M059J (cell line): ENCODE measurements at regions not wholly inside any gene's neighbourhood (a gene's known extent, or its start where the extent isn't known, plus 50 kb on each side); places are given as distances from the start of the nearest gene placed in this dataset.

ENCODE experiments used
- DNase-seq: peaks from one replicate; pipeline ENCODE4 v3.0.0-alpha.2; 2012; ENCODE audit warnings: low read depth

DNA sequence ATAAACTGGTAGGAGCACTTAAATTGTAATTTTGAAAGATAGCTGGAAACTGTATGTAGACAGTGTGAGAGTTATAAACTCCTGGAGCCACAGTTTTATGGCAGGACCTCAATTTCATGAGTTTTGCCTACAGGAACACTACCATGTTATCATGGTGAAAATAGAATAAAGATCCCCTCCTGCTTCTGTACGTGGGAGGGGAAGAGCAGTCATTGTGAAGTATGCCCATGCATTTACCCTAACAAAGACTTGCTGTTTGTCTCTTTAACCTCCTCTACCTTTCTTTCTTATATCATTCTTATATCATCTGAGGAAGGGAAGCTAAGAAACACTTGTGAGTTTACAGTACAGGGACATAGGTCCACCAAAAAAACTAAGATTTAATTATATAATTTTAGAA lies 327.0 kb downstream of the PCDH10 start:
- no peak for DNase-seq

DNA sequence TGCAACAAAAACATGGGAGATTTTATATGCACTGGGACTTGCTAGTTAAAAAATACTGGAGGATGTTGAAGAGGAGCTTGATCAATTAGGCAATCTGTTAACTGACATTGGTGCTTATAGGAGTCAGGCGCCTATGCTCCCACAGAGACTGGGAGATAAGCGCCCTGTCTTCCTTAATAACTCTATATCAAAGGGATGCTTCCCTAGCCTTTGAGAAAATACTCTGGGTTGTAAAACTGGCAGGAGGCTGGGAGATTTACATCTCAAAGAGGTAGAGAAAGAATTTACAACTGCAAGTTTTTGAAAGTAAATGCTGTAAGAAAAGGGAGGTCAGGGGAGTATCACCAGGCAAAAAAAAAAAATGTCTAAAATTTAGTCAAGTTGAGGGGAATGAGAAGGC lies 325.4 kb downstream of the PCDH10 start:
- no peak for DNase-seq

- DNase-seq: no peak
Measured at GRCh38 chr4:133472244-133472643, 323.1 kb downstream of the PCDH10 start.

DNA sequence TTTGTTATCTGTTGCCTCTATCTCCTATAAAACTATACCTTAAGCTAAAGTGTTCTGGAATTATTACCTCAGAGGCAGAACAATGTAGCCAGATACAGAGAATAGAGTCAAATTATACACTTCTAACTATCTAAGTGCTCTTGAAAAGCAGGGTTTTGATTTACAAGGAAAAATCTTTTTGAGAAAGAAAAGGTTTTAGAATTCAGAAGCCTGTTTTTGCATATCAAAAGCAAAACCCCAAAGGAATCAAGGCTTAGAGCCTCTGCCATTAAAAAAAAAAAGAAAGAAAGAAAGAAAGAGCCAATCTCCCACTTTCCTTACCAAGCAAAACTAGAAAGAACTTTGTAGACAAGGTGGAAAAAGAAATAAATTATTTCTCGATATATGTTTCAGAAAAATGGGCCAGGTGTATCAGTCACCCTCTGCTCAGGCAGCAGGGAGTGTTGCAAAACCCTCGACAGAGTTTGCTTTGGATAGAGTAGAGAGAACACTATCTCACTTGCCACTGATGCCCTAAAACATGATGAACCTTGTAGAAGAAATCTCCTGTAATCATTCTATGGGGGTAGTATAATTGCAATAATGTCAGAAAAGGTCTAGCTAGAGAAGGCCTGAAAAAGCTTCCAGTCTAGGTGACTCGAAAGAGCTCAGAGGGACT lies 318.3 kb downstream of the PCDH10 start:
- DNase-seq: no peak

DNA sequence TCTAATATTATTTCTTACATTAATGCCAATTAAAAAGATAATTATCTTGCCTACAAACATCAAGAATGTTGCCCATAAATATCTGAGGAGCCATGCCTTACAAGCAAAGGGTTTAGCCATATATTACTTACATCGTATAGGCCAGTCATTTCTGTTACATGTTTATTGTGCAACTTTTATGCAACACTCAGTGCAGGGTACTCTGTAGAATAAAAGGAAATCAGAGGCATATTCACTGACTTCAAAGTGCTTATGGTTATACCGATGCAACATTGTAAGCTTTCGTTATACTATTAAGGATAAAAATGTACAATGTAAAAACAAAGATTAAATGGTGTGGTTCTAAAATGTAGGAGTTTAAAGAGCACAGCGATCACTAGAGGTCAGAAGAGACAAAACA lies 315.9 kb downstream of the PCDH10 start:
- no peak for DNase-seq

DNA sequence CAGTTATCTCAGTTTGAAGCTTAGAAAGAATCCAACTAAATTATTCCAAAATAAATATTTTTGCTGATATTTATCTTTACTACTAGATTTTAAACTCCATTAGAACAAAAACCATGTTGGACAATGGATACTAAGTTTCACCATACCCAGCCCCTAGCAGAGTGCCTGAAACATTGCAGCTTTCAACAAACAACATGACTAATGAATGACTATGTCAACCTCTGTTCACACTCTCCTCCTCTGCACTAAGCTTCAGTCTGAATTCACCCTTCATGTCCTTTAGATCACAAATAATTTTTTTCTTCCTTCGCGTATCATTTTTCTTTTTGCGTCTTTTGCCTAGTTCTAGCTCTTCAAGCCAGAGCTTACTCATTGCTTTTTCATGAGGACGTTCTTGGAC lies 315.2 kb downstream of the PCDH10 start:
- peak; percentile 2 for DNase-seq

DNA sequence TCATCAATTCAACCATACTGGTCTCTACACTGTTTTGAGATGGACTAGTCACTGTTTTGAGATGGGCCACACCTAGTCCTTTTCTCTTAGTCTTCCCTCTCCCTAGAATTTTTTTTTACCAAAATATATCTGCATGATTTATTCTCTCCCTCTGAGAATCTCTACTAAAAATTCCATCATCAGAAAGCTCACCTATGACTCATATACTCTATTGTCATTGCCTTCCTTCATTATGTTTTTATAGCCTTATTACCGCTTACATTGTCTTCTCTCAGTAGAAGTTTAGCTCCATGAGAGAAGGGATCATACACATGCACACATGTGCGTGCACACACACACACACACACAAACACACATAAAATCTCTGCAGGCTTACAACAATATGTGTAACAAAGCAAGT lies 303.6 kb downstream of the PCDH10 start:
- DNase-seq: no peak

GRCh38 chr4:133450813-133451212 lies 301.7 kb downstream of the PCDH10 start:
- no peak for DNase-seq

GRCh38 chr4:133440404-133440803 lies 291.3 kb downstream of the PCDH10 start:
- DNase-seq: no peak

GRCh38 chr4:133439830-133440229 lies 290.7 kb downstream of the PCDH10 start:
- no peak for DNase-seq

GRCh38 chr4:133424605-133425004 lies 275.5 kb downstream of the PCDH10 start:
- no peak for DNase-seq

DNA sequence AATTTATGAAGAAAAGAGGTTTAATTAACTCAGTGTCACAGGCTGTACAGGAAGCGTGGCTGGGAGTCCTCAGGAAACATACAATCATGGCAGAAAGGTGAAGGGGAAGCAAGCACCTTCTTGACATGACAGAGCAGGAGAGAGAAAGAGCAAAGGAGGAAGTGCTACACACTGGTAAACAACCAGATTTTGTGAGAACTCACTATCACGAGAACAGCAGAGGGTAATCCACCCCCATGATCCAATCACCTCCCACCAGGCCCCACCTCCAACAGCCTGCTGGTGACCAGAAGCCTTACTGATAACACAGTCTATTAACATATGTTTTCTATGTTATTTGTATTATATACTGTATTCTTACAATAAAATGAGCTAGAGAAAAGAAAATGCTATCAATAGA lies 254.8 kb downstream of the PCDH10 start:
- no peak for DNase-seq

- DNase-seq: peak; percentile 22
Measured at GRCh38 chr4:133402616-133403015, 253.5 kb downstream of the PCDH10 start.

DNA sequence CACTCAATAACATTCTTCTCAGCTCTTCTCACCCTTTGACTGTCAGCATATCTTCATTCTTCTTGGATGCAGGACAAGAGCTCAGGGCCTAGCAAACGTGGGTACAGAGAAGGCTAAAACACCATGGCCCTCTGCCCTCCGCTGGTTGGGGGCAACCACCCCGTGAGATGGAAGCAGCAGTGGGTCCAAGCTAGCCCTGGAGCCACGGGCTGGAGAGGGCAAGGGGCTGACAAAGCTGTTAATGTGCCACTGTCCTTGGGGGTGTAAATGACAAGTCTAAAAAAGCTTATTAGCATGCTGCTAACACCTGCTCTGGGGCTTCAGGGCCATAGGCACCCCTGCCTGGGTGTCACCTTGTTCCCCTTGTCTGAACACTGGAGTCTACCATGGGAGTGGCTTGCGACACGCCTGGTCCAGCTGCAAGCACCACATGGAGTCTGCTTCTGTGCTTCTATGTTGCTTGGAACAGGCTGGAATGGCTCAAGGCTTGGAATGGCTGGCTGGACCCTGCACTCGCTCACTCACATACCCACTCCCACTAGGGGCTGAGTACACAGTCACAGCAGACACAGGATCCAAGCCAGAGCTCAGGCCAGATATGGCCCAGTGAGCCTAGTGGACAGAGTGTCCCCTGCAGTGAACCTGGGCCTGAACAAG lies 246.0 kb downstream of the PCDH10 start:
- DNase-seq: no peak

- DNase-seq: no peak
Measured at GRCh38 chr4:133390198-133390855, 241.2 kb downstream of the PCDH10 start.

GRCh38 chr4:133389029-133389428 lies 239.9 kb downstream of the PCDH10 start:
- no peak for DNase-seq

DNA sequence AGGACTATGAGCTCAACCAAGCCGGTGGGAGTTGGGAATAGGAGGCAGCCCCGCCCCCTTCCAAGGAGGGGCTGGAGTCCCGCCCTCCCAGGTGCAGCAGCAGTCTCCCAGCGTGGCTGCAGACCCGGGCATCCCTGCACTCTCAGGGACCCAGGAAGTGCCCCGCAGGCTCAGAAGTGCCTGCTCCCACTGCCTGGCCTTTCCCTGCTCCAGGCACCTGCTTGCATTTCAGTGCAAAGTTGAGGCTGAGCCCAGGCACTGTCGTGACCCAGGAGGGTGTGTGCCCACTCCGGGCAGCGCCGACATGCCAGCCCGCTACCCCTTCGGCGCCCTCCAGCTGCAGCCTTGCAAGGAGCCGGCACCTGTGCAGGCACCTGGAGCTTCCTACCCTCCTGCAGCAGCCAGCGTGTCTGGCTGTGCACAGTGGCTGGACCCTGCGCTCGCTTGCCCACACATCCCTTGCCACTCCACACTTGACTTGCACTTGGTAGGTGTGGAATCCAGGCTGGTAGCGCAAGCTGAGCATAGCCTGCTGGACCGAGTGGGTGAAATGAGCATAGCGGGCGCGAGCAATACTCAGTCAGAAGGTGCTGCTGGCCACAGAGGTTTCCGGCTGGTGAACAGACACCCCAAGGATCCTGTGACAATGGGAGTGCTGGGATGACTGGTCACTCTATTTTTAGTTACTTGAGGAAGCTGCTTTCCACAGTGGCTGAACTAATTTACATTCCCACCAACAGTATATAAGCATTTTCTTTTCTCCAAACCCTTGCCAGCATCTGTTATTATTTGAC lies 236.3 kb downstream of the PCDH10 start:
- DNase-seq: peak; percentile 15

- DNase-seq: no peak
Measured at GRCh38 chr4:133379681-133380438, 230.8 kb downstream of the PCDH10 start.

GRCh38 chr4:133377286-133377685 lies 228.2 kb downstream of the PCDH10 start:
- peak; percentile 1 for DNase-seq

GRCh38 chr4:133372699-133373098 lies 223.6 kb downstream of the PCDH10 start:
- no peak for DNase-seq

DNA sequence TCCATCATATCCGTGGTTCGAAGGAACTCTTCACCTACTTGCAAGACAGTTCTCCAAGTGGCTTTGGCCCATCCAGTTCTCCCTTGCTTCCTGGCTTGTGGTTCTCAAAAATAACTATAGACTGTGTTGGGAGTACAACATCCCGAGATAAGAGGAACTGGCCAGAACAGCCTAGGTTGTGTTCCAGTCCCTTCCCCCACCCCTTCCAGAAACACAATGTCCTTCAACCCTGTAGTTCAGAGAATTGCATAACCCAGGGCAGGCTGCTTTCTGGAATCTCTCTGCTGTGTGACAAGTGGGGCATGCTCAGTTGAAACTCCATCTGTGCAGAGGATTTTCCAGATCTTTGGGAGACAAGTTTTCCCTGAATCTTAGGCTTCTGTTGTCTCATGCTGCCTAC lies 206.5 kb downstream of the PCDH10 start:
- DNase-seq: no peak

DNA sequence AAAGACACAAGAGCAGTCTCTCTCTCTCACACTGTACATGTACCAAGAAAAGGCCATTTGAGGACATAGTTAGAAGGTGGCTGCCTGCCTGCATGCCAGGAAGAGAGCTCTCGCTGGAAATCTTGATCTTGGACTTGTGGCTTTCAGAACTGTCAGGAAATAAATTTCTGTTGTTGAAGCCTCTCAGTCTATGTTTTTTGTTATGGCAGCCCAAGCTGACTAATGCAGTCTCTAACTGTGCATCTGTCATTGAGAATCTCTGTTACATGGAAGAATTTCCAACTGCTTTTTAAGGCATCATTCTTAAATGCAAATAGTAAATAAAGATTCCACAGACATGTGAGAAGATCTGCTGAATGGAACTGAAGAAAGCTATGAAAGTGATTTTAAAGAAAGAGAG lies 198.3 kb downstream of the PCDH10 start:
- peak; percentile 27 for DNase-seq
